Neural cell (in vitro differentiated cells): ENCODE measurements at regions not wholly inside any gene's neighbourhood (a gene's known extent, or its start where the extent isn't known, plus 50 kb on each side); places are given as distances from the start of the nearest gene placed in this dataset.

ENCODE experiments used
- H2AFZ ChIP-seq: fragments of 200-600, 300-800 bp; sonication (generic), shearing (Covaris generic); 2 replicates; pipeline ENCODE4 v1.6.0; 2014; ENCODE audit warnings: low read depth, mild to moderate bottlenecking, antibody characterized with exemption, low read length, moderate library complexity
- H3F3A ChIP-seq: fragments of 200-600 bp; shearing (Covaris generic); 2 replicates; pipeline ENCODE4 v1.6.1; 2016; ENCODE audit warnings: mild to moderate bottlenecking, moderate library complexity, mixed read lengths, antibody characterized with exemption, low read length; ENCODE audit not compliant: insufficient read depth, poor library complexity, severe bottlenecking
- H3K27ac ChIP-seq: fragments of 200-600, 300-800 bp; sonication (generic), shearing (Covaris generic); 2 replicates; pipeline ENCODE4 v1.5.1; 2014; ENCODE audit warnings: mild to moderate bottlenecking, low read length, moderate library complexity
- H3K27me3 ChIP-seq: fragments of 300-800, 200-600 bp; sonication (generic), shearing (Covaris generic); 2 replicates; pipeline ENCODE4 v1.6.0; 2014; ENCODE audit warnings: mild to moderate bottlenecking, low read depth, low read length, moderate library complexity; ENCODE audit not compliant: insufficient read depth
- H3K36me3 ChIP-seq: fragments of 300-800, 200-600 bp; sonication (generic), shearing (Covaris generic); 2 replicates; pipeline ENCODE4 v1.5.1; 2014; ENCODE audit warnings: mild to moderate bottlenecking, antibody characterized with exemption, low read length, moderate library complexity; ENCODE audit not compliant: insufficient read depth
- H3K4me2 ChIP-seq: fragments of 300-800, 200-600 bp; sonication (generic), shearing (Covaris generic); 2 replicates; pipeline ENCODE4 v1.6.0; 2014; ENCODE audit warnings: mild to moderate bottlenecking, low read length
- H3K4me3 ChIP-seq: fragments of 300-800, 200-600 bp; sonication (generic), shearing (Covaris generic); 2 replicates; pipeline ENCODE4 v1.5.1; 2014; ENCODE audit warnings: mild to moderate bottlenecking, low read length, moderate library complexity
- H3K79me2 ChIP-seq: fragments of 200-600 bp; shearing (Covaris generic); replicated peaks from 2 replicates; pipeline ENCODE4 v1.6.0; 2014; ENCODE audit warnings: mild to moderate bottlenecking, low read length, moderate library complexity; ENCODE audit not compliant: insufficient read depth
- H3K9ac ChIP-seq: fragments of 300-800, 200-600 bp; sonication (generic), shearing (Covaris generic); 2 replicates; pipeline ENCODE4 v1.6.1; 2016; ENCODE audit warnings: mild to moderate bottlenecking, low read length, mixed read lengths
- H3K9me2 ChIP-seq: fragments of 200-600 bp; shearing (Covaris generic); 2 replicates; pipeline ENCODE4 v1.6.1; 2016; ENCODE audit warnings: mild to moderate bottlenecking, low read length, mixed read lengths; ENCODE audit not compliant: insufficient read depth
- H3K9me3 ChIP-seq: fragments of 200-600, 300-800 bp; sonication (generic), shearing (Covaris generic); 2 replicates; pipeline ENCODE4 v1.6.1; 2016; ENCODE audit warnings: mild to moderate bottlenecking, mixed run types, low read length, moderate library complexity, mixed read lengths
- H4K20me1 ChIP-seq: fragments of 200-600 bp; shearing (Covaris generic); 2 replicates; pipeline ENCODE4 v1.6.1; 2016; ENCODE audit warnings: mild to moderate bottlenecking, mixed run types; ENCODE audit not compliant: insufficient read depth
- CTCF ChIP-seq: fragments of 450-650 bp; IDR thresholded peaks from 2 replicates; pipeline ENCODE4 v1.5.1; 2014; ENCODE audit warnings: antibody characterized with exemption, mild to moderate bottlenecking, moderate library complexity; ENCODE audit not compliant: poor library complexity, severe bottlenecking
- EP300 ChIP-seq: fragments of 450-650 bp; conservative IDR thresholded peaks from 2 replicates; pipeline ENCODE4 v1.6.1; 2014; ENCODE audit warnings: antibody characterized with exemption, mild to moderate bottlenecking, moderate library complexity; ENCODE audit not compliant: poor library complexity, severe bottlenecking
- EZH2 ChIP-seq: fragments of 200-600, 300-800 bp; shearing (Covaris generic), sonication (generic); IDR thresholded peaks from 2 replicates; pipeline ENCODE4 v1.6.1; 2014; ENCODE audit warnings: antibody characterized with exemption, low read length, borderline replicate concordance, mild to moderate bottlenecking; ENCODE audit not compliant: insufficient read depth, poor library complexity, severe bottlenecking
- MXI1 ChIP-seq: fragments of 450-650 bp; conservative IDR thresholded peaks from 2 replicates; pipeline ENCODE4 v1.6.1; 2014; ENCODE audit warnings: antibody characterized with exemption, mild to moderate bottlenecking; ENCODE audit not compliant: poor library complexity, severe bottlenecking
- POLR2AphosphoS5 ChIP-seq: IDR thresholded peaks from 2 replicates; pipeline ENCODE4 v1.6.1; 2012
- RAD21 ChIP-seq: fragments of 450-650 bp; conservative IDR thresholded peaks from 2 replicates; pipeline ENCODE4 v1.6.1; 2014; ENCODE audit warnings: antibody characterized with exemption, mild to moderate bottlenecking, moderate library complexity
- REST ChIP-seq: IDR thresholded peaks from 2 replicates; pipeline ENCODE4 v1.6.1; 2012; ENCODE audit warnings: borderline replicate concordance
- SMC3 ChIP-seq: fragments of 450-650 bp; conservative IDR thresholded peaks from 2 replicates; pipeline ENCODE4 v1.6.1; 2014; ENCODE audit warnings: antibody characterized with exemption, mild to moderate bottlenecking, moderate library complexity; ENCODE audit not compliant: poor library complexity
- TAF1 ChIP-seq: IDR thresholded peaks from 2 replicates; pipeline ENCODE4 v1.6.1; 2012; ENCODE audit warnings: low read depth

DNA sequence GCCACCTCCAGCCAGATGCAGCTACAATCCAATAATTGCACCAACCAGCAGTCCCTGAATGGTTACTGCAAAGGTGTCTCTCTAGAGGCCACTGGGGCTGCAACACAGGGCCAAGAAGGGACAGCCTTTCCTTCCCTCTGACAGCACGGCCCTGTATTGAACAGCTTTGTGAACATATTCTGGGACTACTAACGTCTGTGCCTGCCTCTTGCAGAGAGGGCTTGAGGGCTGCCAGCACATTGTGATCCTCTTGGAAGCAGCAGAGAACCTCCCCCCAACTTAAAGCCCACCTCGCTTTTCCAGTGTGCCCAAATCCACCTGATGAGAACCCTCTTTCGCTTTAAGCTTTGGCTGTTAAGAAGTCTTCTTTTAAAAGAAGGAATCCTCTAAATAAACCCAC, 415.9 kb downstream of the RPS24 start:
- H3K36me3 ChIP-seq = no peaks in the 10 kb centered on the region
- no peaks in the 10 kb centered on the region for H3K9me2 ChIP-seq
- no peak overlapping the region for H3K4me3 ChIP-seq
- H3K27me3 ChIP-seq = no peaks in the 10 kb centered on the region
- H3K79me2 ChIP-seq = no peaks in the 10 kb centered on the region
- no peaks in the 10 kb centered on the region for H3F3A ChIP-seq
- no peak overlapping the region for H3K4me2 ChIP-seq
- H3K27ac ChIP-seq = no peak overlapping the region
- TF ChIP-seq EZH2 (no peak), REST (no peak), RAD21 (no peak), SMC3 (no peak), TAF1 (no peak), MXI1 (no peak), EP300 (no peak), CTCF (no peak), POLR2AphosphoS5 (no peak)
- H4K20me1 ChIP-seq = no peaks in the 10 kb centered on the region
- H3K9ac ChIP-seq = no peak overlapping the region
- no peak overlapping the region for H2AFZ ChIP-seq
- H3K9me3 ChIP-seq = no peaks in the 10 kb centered on the region

GRCh38 chr10:78450239-78450638, 416.6 kb downstream of the RPS24 start:
- Histone ChIP-seq H3K36me3 (no peaks in the 10 kb centered on the region), H3K27me3 (no peaks in the 10 kb centered on the region), H3K27ac (no peak overlapping the region), H3K79me2 (no peaks in the 10 kb centered on the region), H3K4me3 (no peak overlapping the region), H4K20me1 (no peaks in the 10 kb centered on the region), H3K9me2 (no peaks in the 10 kb centered on the region), H2AFZ (no peak overlapping the region), H3K9me3 (no peaks in the 10 kb centered on the region), H3K9ac (no peak overlapping the region), H3K4me2 (no peak overlapping the region), H3F3A (no peaks in the 10 kb centered on the region)
- TF ChIP-seq EP300 (no peak), POLR2AphosphoS5 (no peak), SMC3 (no peak), EZH2 (no peak), RAD21 (no peak), CTCF (no peak), REST (no peak), MXI1 (no peak), TAF1 (no peak)
